ENCODE measurements at regions not wholly inside any gene's neighbourhood (a gene's known extent, or its start where the extent isn't known, plus 50 kb on each side); places are given as distances from the start of the nearest gene placed in this dataset.

DNA sequence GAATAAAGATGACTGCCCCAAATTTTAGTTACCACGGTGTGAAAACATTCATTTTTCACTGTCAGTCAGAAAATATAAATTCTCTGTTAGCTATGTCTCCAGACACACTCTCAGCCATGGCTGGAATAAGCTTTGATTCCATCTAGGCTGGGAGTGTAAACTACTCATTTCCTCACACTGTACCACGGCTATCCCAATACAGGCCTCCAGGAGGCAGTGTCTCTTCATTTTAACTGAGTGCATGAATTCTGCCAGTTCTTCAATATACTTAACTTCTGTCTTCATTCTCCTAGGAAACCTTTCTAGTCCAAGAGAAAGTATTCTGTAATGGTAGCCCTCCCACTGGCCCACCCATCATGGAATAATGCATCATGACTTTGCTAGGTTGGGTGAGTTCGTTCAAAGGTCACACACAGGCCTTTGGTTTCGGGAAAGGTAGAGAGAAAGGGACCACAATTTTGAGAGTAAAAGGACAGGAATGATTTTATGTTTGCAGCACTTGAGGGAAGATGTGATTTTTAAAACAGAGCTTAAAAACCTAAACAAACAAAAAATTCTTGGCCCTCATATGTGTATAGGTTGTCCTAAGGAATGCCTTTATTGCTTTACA, 381.1 kb downstream of the SEC23A start:
- TF ChIP-seq, protein P1, sequence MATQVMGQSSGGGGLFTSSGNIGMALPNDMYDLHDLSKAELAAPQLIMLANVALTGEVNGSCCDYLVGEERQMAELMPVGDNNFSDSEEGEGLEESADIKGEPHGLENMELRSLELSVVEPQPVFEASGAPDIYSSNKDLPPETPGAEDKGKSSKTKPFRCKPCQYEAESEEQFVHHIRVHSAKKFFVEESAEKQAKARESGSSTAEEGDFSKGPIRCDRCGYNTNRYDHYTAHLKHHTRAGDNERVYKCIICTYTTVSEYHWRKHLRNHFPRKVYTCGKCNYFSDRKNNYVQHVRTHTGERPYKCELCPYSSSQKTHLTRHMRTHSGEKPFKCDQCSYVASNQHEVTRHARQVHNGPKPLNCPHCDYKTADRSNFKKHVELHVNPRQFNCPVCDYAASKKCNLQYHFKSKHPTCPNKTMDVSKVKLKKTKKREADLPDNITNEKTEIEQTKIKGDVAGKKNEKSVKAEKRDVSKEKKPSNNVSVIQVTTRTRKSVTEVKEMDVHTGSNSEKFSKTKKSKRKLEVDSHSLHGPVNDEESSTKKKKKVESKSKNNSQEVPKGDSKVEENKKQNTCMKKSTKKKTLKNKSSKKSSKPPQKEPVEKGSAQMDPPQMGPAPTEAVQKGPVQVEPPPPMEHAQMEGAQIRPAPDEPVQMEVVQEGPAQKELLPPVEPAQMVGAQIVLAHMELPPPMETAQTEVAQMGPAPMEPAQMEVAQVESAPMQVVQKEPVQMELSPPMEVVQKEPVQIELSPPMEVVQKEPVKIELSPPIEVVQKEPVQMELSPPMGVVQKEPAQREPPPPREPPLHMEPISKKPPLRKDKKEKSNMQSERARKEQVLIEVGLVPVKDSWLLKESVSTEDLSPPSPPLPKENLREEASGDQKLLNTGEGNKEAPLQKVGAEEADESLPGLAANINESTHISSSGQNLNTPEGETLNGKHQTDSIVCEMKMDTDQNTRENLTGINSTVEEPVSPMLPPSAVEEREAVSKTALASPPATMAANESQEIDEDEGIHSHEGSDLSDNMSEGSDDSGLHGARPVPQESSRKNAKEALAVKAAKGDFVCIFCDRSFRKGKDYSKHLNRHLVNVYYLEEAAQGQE (tag by site-specific recombination; IDR thresholded peaks at IDR 0.05) = no peak
- TF ChIP-seq, protein P2, sequence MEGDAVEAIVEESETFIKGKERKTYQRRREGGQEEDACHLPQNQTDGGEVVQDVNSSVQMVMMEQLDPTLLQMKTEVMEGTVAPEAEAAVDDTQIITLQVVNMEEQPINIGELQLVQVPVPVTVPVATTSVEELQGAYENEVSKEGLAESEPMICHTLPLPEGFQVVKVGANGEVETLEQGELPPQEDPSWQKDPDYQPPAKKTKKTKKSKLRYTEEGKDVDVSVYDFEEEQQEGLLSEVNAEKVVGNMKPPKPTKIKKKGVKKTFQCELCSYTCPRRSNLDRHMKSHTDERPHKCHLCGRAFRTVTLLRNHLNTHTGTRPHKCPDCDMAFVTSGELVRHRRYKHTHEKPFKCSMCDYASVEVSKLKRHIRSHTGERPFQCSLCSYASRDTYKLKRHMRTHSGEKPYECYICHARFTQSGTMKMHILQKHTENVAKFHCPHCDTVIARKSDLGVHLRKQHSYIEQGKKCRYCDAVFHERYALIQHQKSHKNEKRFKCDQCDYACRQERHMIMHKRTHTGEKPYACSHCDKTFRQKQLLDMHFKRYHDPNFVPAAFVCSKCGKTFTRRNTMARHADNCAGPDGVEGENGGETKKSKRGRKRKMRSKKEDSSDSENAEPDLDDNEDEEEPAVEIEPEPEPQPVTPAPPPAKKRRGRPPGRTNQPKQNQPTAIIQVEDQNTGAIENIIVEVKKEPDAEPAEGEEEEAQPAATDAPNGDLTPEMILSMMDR (tag by site-specific recombination; IDR thresholded peaks at IDR 0.05) = no peak
- TF ChIP-seq ZFP37 (tag by site-specific recombination; IDR thresholded peaks at IDR 0.05) = no peak
- TF ChIP-seq ZNF426 (tag by site-specific recombination; IDR thresholded peaks at IDR 0.05) = no peak
- TF ChIP-seq ZNF768 (tag by site-specific recombination; IDR thresholded peaks at IDR 0.05) = no peak
- no peak for TF ChIP-seq ZSCAN16 (tag by site-specific recombination; IDR thresholded peaks at IDR 0.05)
- no peak for TF ChIP-seq ZBTB1 (tag by site-specific recombination; IDR thresholded peaks at IDR 0.05)
- no peak for TF ChIP-seq ZNF274 (IDR thresholded peaks at IDR 0.05; ENCODE audit: low read length)
- TF ChIP-seq ZNF274 (tag by site-specific recombination; IDR thresholded peaks at IDR 0.05; ENCODE audit: borderline replicate concordance) = no peak
- no peak for TF ChIP-seq ZNF146 (tag by site-specific recombination; IDR thresholded peaks at IDR 0.05)
- TF ChIP-seq KLF9 (tag by site-specific recombination; IDR thresholded peaks at IDR 0.05; ENCODE audit: low read depth) = no peak
- TF ChIP-seq ZNF596 (tag by site-specific recombination; IDR thresholded peaks at IDR 0.05) = no peak
- TF ChIP-seq, protein P3, sequence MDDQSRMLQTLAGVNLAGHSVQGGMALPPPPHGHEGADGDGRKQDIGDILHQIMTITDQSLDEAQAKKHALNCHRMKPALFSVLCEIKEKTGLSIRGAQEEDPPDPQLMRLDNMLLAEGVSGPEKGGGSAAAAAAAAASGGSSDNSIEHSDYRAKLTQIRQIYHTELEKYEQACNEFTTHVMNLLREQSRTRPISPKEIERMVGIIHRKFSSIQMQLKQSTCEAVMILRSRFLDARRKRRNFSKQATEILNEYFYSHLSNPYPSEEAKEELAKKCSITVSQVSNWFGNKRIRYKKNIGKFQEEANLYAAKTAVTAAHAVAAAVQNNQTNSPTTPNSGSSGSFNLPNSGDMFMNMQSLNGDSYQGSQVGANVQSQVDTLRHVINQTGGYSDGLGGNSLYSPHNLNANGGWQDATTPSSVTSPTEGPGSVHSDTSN (CRISPR knock-in tag; IDR thresholded peaks at IDR 0.05) = no peak
- no peak for TF ChIP-seq ZNF416 (tag by site-specific recombination; IDR thresholded peaks at IDR 0.05)
- no peak for TF ChIP-seq ZSCAN23 (tag by site-specific recombination; IDR thresholded peaks at IDR 0.05)

Data from HEK293 (cell line).